PC-9 (cell line): ENCODE measurements at regions not wholly inside any gene's neighbourhood (a gene's known extent, or its start where the extent isn't known, plus 50 kb on each side); places are given as distances from the start of the nearest gene placed in this dataset.

ENCODE experiments used
- BruUV-seq: library from RNA; stranded (reverse); fragments of 400-500 nt; replicated peaks from 2 replicates; lab custom pipeline; 2021; lab: Mats Ljungman, UMichigan
- CTCF ChIA-PET: fragments of 300-600 bp; sonication (Branson Sonifier 250); formaldehyde crosslinking; loops from one replicate; lab custom pipeline; 2022; ENCODE audit warnings: antibody characterized with exemption; lab: Charles Lee
- POLR2A ChIA-PET: fragments of 300-600 bp; sonication (Branson Sonifier 250); formaldehyde crosslinking; loops from one replicate; lab custom pipeline; 2022; ENCODE audit warnings: antibody characterized with exemption; ENCODE audit not compliant: unreplicated experiment; lab: Charles Lee
- DNase-seq, 2 experiments: peaks; one replicate each; pipeline versions ENCODE4 v3.0.0 to v3.0.0-alpha.2; 2015 to 2022; ENCODE audit warnings: mixed read lengths in 1 of 2
- H2AFZ ChIP-seq: fragments of 200-600 bp; sonication (generic); 2 replicates; pipeline ENCODE4 v1.8.1; 2017; ENCODE audit warnings: antibody characterized with exemption
- H3F3A ChIP-seq: fragments of 200-600 bp; sonication (generic); 2 replicates; pipeline ENCODE4 v1.8.1; 2017; ENCODE audit warnings: antibody characterized with exemption, mild to moderate bottlenecking, low read depth; ENCODE audit not compliant: insufficient read depth
- H3K27ac ChIP-seq: fragments of 200-600 bp; sonication (generic); 2 replicates; pipeline ENCODE4 v1.6.1; 2016; ENCODE audit warnings: mixed run types
- H3K27me3 ChIP-seq: fragments of 200-600 bp; sonication (generic); 2 replicates; pipeline ENCODE4 v1.6.1; 2016; ENCODE audit warnings: low read depth, mixed run types; ENCODE audit not compliant: insufficient read depth
- H3K36me3 ChIP-seq: fragments of 200-600 bp; sonication (generic); 2 replicates; pipeline ENCODE4 v1.6.1; 2016; ENCODE audit warnings: low read depth, mixed run types
- H3K4me1 ChIP-seq: fragments of 200-600 bp; sonication (generic); replicated peaks from 2 replicates; pipeline ENCODE4 v1.6.1; 2016; ENCODE audit warnings: mixed run types; ENCODE audit not compliant: insufficient read depth
- H3K4me2 ChIP-seq: fragments of 200-600 bp; sonication (generic); 2 replicates; pipeline ENCODE4 v1.6.1; 2017; ENCODE audit warnings: mixed run types
- H3K4me3 ChIP-seq: fragments of 200-600 bp; sonication (generic); 2 replicates; pipeline ENCODE4 v1.6.1; 2016; ENCODE audit warnings: mixed run types
- H3K79me2 ChIP-seq: fragments of 200-600 bp; sonication (generic); 2 replicates; pipeline ENCODE4 v1.6.1; 2017; ENCODE audit warnings: low read depth, mixed run types
- H3K9me2 ChIP-seq: fragments of 200-600 bp; sonication (generic); 2 replicates; pipeline ENCODE4 v1.8.1; 2017; ENCODE audit warnings: mild to moderate bottlenecking; ENCODE audit not compliant: insufficient read depth
- H3K9me3 ChIP-seq: fragments of 200-600 bp; sonication (generic); 2 replicates; pipeline ENCODE4 v1.8.1; 2016; ENCODE audit warnings: low read depth; ENCODE audit not compliant: insufficient read depth
- H4K20me1 ChIP-seq: fragments of 200-600 bp; sonication (generic); 2 replicates; pipeline ENCODE4 v1.8.1; 2017; ENCODE audit not compliant: insufficient read depth
- EZH2 ChIP-seq: fragments of 200-600 bp; sonication (generic); IDR thresholded peaks from 2 replicates; pipeline ENCODE4 v1.8.0; 2017; ENCODE audit warnings: antibody characterized with exemption, low read depth
- intact Hi-C: fragments of 100-400 bp; cut with micrococcal nuclease; formaldehyde crosslinking; loops from one replicate; pipeline ENCODE4 v1.10.0; 2022; ENCODE audit not compliant: unreplicated experiment
- TF ChIP-seq, protein P1 (sequence below): fragments of 200-600 bp; sonication (generic); conservative IDR thresholded peaks from 2 replicates; pipeline ENCODE4 v1.6.1; 2017; ENCODE audit warnings: mixed run types, antibody characterized with exemption, mild to moderate bottlenecking, moderate library complexity

- Histone ChIP-seq H3K79me2 (no peaks in the 10 kb centered on the region), H3K27ac (no peak overlapping the region), H3K9me2 (no peaks in the 10 kb centered on the region), H3F3A (no peaks in the 10 kb centered on the region), H3K4me1 (no peaks in the 10 kb centered on the region), H3K4me2 (no peak overlapping the region), H3K27me3 (no peaks in the 10 kb centered on the region), H2AFZ (no peak overlapping the region), H4K20me1 (no peaks in the 10 kb centered on the region), H3K36me3 (no peaks in the 10 kb centered on the region), H3K9me3 (no peaks in the 10 kb centered on the region), H3K4me3 (no peak overlapping the region)
- intact Hi-C loops: no loop called here
- no TSS peak for BruUV-seq
- ChIA-PET CTCF (no interaction called here), POLR2A (no interaction called here)
- no peak for DNase-seq
- TF ChIP-seq, protein P1, sequence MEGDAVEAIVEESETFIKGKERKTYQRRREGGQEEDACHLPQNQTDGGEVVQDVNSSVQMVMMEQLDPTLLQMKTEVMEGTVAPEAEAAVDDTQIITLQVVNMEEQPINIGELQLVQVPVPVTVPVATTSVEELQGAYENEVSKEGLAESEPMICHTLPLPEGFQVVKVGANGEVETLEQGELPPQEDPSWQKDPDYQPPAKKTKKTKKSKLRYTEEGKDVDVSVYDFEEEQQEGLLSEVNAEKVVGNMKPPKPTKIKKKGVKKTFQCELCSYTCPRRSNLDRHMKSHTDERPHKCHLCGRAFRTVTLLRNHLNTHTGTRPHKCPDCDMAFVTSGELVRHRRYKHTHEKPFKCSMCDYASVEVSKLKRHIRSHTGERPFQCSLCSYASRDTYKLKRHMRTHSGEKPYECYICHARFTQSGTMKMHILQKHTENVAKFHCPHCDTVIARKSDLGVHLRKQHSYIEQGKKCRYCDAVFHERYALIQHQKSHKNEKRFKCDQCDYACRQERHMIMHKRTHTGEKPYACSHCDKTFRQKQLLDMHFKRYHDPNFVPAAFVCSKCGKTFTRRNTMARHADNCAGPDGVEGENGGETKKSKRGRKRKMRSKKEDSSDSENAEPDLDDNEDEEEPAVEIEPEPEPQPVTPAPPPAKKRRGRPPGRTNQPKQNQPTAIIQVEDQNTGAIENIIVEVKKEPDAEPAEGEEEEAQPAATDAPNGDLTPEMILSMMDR: no peak
- no peak for TF ChIP-seq EZH2
Measured at GRCh38 chr5:103498800-103499551, 63.6 kb downstream of the NUDT12 start.

GRCh38 chr5:103498211-103498610 is 64.4 kb downstream of the NUDT12 start:
- no peak for TF ChIP-seq EZH2
- TF ChIP-seq, protein P1: no peak
- no peaks in the 10 kb centered on the region for H3K9me3 ChIP-seq
- H2AFZ ChIP-seq: no peak overlapping the region
- DNase-seq: no peak
- ChIA-PET CTCF (no interaction called here), POLR2A (no interaction called here)
- no peaks in the 10 kb centered on the region for H3K79me2 ChIP-seq
- H3K4me2 ChIP-seq: no peak overlapping the region
- no peak overlapping the region for H3K27ac ChIP-seq
- H3K36me3 ChIP-seq: no peaks in the 10 kb centered on the region
- intact Hi-C loops: no loop called here
- no peaks in the 10 kb centered on the region for H3K4me1 ChIP-seq
- no peaks in the 10 kb centered on the region for H4K20me1 ChIP-seq
- H3K27me3 ChIP-seq: no peaks in the 10 kb centered on the region
- H3K4me3 ChIP-seq: no peak overlapping the region
- no peaks in the 10 kb centered on the region for H3K9me2 ChIP-seq
- no TSS peak for BruUV-seq
- H3F3A ChIP-seq: no peaks in the 10 kb centered on the region

GRCh38 chr5:103497781-103498180 is 64.8 kb downstream of the NUDT12 start:
- Histone ChIP-seq H3K4me3 (no peak overlapping the region), H3K27me3 (no peaks in the 10 kb centered on the region), H3K9me2 (no peaks in the 10 kb centered on the region), H3K9me3 (no peaks in the 10 kb centered on the region), H3F3A (no peaks in the 10 kb centered on the region), H3K4me1 (no peaks in the 10 kb centered on the region), H3K79me2 (no peaks in the 10 kb centered on the region), H3K27ac (no peak overlapping the region), H4K20me1 (no peaks in the 10 kb centered on the region), H3K4me2 (no peak overlapping the region), H2AFZ (no peak overlapping the region), H3K36me3 (no peaks in the 10 kb centered on the region)
- TF ChIP-seq, protein P1: no peak
- no peak for TF ChIP-seq EZH2
- ChIA-PET POLR2A (no interaction called here), CTCF (no interaction called here)
- no peak for DNase-seq
- intact Hi-C loops: no loop called here
- BruUV-seq: no TSS peak
